Breast epithelium (tissue), 3 donors: ENCODE measurements at regions not wholly inside any gene's neighbourhood (a gene's known extent, or its start where the extent isn't known, plus 50 kb on each side); places are given as distances from the start of the nearest gene placed in this dataset.

Source experiments
- CTCF ChIP-seq, 3 donors: fragments of 450-650 bp; IDR thresholded peaks; one replicate each; pipeline ENCODE4 v1.5.1; 2016 to 2017; ENCODE audit warnings: antibody characterized with exemption in 3 of 3, mild to moderate bottlenecking in 3 of 3, moderate library complexity in 3 of 3
- POLR2A ChIP-seq: fragments of 450-650 bp; IDR thresholded peaks from one replicate; pipeline ENCODE4 v1.6.1; 2016; ENCODE audit warnings: antibody characterized with exemption, mild to moderate bottlenecking, moderate library complexity
- POLR2AphosphoS5 ChIP-seq, 3 donors: sonication (generic); formaldehyde crosslinking; IDR thresholded peaks; one replicate each; pipeline ENCODE4 v1.6.1; 2017; ENCODE audit warnings: antibody characterized with exemption in 3 of 3

- TF ChIP-seq CTCF (IDR thresholded peaks at IDR 0.05) (no peak), POLR2A (no peak), POLR2AphosphoS5 (IDR thresholded peaks at IDR 0.05) (no peak)
These were observed 432.2 kb upstream of the KLHL29 start for GRCh38 chr2:22952656-22953225.
